Fibroblast of skin of back (primary cell): ENCODE measurements at regions not wholly inside any gene's neighbourhood (a gene's known extent, or its start where the extent isn't known, plus 50 kb on each side); places are given as distances from the start of the nearest gene placed in this dataset.
"Not testable (repeated sequence)": the region's sequence is repeated elsewhere in the genome, so short reads cannot be mapped to it uniquely, and the experiment has no call there.

Experiments
- DNase-seq: peaks from one replicate; pipeline ENCODE4 v3.0.0-alpha.2; 2013

DNA sequence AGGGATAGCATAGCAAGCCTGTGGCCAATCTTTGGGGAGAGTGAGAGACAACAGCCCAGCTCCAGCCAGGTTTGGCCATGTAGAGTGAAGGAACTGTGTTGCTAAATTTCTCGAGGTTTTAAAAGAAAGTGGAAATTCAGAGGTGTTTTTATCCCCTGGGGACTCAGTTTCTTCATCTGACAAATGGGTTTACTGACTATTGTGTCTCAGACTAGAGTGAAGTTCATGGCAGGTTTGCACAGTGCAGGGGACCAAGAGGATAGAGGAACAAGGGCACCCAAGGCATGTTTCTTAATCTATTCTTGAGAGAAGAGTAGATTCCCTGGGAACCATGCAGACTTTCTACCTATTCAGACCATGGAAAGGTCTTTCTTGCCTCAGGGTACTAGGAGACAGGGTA, 555.8 kb upstream of the C16orf82 start:
- DNase-seq = no peak

DNA sequence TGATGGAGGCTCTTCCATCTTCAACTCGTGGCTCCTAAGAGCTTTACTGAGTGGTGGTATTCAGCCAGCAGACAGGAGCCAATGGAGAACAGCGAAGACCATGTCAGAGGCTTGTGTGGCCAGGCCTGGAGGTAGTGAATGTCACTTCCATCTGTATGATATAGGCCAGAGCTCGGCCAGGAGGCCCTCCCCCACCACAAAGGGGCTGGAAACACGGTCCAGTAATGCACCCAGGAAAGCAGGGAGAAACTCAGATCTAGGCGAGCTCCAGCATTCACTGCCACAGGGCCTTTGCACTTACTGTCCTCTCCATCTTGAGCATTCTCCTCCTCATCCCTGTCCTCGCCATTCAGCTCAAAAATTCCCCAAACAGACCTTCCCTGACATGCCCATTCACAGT, 555.3 kb upstream of the C16orf82 start:
- no peak for DNase-seq

- DNase-seq = no peak
Observed at GRCh38 chr16:26521626-26522025, 545.1 kb upstream of the C16orf82 start.

GRCh38 chr16:26524281-26524680, 542.4 kb upstream of the C16orf82 start:
- DNase-seq = no peak

- no peak for DNase-seq
Observed at GRCh38 chr16:26524846-26525245, 541.9 kb upstream of the C16orf82 start.

GRCh38 chr16:26525856-26526255, 540.9 kb upstream of the C16orf82 start:
- no peak for DNase-seq

DNA sequence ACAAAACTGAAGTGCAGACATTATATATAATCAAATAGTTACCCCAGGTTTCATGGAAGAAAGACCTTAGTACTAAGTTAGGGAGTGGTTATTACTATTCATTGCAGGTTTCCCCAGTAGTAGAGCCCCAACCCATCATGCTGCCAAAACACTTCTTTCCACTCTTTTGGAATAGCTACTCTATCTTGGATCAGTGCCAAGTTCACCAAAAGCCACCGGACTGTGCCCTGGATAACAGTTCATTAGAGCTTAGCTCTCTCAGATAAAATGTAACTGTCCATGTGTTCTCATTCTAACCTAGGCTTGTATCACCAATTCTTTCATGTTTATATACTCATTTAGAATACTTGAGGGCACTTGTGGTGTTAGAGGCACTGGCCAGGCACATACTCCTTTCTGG, 540.1 kb upstream of the C16orf82 start:
- DNase-seq = no peak

GRCh38 chr16:26530584-26531289, 536.0 kb upstream of the C16orf82 start:
- no peak for DNase-seq

DNA sequence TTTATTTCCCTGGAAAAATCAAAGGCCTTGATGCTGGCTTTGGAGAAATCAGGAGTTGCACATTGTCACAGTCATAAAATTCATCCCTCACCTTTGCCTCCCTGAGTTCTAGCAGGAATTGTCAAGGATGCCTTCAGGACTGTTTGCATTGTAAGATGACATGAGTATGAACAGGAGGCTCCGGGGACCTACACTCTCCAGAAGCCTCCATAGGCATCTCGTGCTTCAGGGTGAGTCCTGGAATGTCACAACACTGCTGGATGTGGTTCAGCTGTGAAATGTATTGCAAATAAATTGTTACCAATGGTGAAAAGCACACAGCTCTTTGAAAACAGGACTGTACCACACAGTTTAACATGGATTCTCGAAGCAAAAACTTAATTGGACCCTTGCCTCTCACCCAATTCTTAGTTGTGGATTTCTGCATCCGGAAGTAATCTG, 535.4 kb upstream of the C16orf82 start:
- no peak for DNase-seq

GRCh38 chr16:26532456-26532855, 534.3 kb upstream of the C16orf82 start:
- DNase-seq = no peak

GRCh38 chr16:26542198-26542597, 524.5 kb upstream of the C16orf82 start:
- no peak for DNase-seq

GRCh38 chr16:26546573-26546972, 520.2 kb upstream of the C16orf82 start:
- no peak for DNase-seq

DNA sequence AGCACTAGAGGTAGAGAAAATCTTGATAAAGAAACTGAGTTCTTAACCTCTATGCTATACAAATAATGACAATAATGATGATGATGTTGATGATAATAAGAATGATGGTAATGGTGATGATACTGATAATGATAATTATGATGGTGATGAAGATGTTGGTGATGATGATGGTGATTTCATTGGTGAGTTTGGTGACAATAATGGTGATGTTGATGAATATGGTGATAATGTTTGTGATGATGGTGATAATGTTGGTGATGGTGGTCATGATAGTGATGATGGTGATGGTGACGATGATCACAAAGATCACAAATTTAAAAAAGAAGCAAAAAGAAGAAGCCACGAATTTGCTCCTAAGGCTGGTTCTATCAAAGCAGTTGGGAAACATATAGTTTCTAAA, 519.0 kb upstream of the C16orf82 start:
- DNase-seq = no peak

DNA sequence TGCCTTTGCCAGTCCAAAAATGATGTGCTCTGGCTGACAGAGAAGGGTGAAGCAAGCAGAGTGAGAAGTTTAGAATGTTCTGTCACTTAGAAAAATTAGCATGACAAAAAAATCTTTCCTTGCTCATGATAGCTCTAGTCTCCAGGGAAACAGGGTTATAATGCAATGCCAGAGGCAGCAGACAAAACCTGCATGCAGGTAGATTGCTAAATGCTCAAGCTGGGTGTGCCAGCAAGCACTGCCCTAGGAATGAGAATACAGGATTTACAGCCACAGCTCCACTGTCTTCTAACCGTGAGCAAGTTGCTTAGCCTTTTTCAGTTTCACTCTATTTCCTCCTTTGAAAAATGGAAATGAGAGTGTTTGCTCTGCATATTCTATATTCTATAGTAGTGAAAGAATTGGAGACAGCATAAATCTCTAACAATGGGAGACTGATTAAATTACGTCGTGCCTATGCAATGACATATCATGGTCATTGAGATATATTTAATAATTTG, 516.6 kb upstream of the C16orf82 start:
- DNase-seq = no peak

- DNase-seq = no peak
Observed at GRCh38 chr16:26554030-26554429, 512.7 kb upstream of the C16orf82 start.

DNA sequence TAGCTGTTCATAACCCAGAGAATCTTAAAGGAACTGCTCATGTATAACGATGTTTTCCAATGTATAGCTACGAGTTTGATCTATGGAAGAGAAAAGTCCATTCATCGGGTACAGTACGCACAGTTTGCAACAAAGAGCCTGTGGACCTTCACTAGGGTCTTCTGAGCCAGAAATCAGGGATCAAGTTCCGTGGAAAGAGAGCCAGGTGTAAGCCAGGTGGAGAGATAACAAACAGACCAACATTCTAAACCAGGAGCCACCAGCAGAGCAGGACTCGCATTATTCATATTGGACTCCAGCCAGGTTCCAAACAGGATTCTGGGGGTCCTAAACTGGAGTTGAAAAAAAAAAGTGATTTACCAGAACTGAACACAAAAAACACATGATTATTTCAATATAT, 505.4 kb upstream of the C16orf82 start:
- DNase-seq = no peak

GRCh38 chr16:26563018-26563417, 503.7 kb upstream of the C16orf82 start:
- DNase-seq = no peak

- DNase-seq = no peak
Observed at GRCh38 chr16:26567356-26567755, 499.4 kb upstream of the C16orf82 start.

DNA sequence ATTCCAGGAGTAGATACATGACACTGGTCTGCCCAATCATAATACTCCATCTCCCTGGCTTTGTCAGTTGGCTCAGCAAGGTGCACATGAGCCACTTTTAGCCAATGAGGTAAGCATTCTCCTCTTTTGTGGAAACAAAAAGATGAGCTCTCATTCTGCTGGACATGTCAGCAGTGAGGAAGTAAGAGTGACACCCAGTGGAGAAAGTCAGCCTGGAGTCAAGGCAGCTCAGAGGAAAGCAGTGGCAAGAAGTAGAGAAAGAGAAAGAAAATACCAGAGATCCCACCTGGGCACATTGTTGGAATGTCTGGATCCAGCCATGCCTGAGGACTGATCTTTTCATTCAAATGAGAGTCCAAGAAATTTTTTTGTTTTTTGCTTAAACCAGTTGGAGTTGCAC, 496.9 kb upstream of the C16orf82 start:
- DNase-seq = no peak

GRCh38 chr16:26578748-26579147, 488.0 kb upstream of the C16orf82 start:
- DNase-seq = no peak

DNA sequence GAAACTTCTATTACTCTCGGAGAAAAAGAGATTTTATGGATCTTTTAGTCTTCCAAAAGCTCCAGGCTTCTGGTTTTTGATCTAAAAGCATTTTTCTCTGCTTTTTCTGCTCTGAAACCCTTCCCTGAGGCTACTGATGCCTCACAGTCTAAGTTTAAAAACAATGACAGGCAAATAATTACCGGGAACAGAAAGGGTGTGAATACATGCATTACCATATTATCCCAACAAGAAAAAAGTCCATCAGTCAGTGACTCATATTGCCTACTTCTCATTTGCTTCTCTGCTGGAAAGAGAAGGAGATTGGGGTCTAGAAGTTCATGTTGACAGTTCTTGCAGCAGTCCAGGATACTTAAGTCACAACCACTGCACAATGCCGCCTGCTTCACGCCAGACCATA, 482.9 kb upstream of the C16orf82 start:
- DNase-seq = no peak

GRCh38 chr16:26593700-26594099, 473.0 kb upstream of the C16orf82 start:
- no peak for DNase-seq

DNA sequence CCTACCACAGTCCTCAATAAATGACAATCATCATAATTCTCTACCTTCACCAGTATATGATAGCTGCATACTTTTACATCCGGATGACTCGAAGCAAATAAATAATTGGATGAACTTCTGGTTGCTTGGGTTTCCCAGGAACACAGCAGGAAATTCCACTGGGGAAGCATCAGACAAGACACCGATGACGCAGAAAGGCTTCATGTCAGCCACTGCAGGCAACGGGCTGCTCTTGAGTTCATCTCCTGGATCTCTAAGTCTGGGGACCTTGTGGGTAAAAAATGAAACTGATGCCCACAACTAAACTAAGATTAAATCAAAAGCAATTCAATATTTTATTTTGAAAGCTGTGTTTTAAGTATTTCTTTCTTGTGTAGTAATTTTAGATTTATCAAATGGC, 472.1 kb upstream of the C16orf82 start:
- DNase-seq = no peak

GRCh38 chr16:26595199-26595598, 471.5 kb upstream of the C16orf82 start:
- no peak for DNase-seq

DNA sequence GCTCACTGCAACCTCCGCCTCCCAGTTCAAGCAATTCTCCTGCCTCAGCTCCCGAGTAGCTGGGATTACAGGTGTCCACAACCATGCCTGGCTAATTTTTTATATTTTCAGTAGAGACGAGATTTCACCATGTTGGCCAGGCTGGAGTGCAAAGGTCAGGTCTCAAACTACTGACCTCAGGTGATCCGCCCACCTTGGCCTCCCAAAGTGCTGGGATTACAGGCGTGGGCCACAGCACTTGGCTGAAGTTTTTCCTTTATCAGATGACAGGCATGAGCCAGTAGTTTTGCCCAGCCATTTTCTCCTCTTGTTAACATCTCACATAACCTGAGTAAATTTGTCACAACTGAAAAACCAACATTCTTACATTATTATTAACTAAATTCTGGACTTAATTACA, 470.7 kb upstream of the C16orf82 start:
- not testable (repeated sequence) for DNase-seq
